K562 (cell line): ENCODE measurements at regions not wholly inside any gene's neighbourhood (a gene's known extent, or its start where the extent isn't known, plus 50 kb on each side); places are given as distances from the start of the nearest gene placed in this dataset.

Experiments used
- ELF2 ChIP-seq: fragments of 250-450 bp; sonication (Bioruptor Pico); IDR thresholded peaks from 2 replicates; pipeline ENCODE4 v1.5.0; 2021; ENCODE audit warnings: mild to moderate bottlenecking
- FOXK1 ChIP-seq: sonication (generic); formaldehyde crosslinking; IDR thresholded peaks from 2 replicates; pipeline ENCODE4 v1.8.0; 2022; ENCODE audit warnings: missing genetic modification reagents, mild to moderate bottlenecking, borderline replicate concordance
- PHB2 ChIP-seq: fragments of 450-650 bp; IDR thresholded peaks from 2 replicates; pipeline ENCODE4 v1.6.1; 2017; ENCODE audit warnings: low read depth
- REST ChIP-seq, 2 experiments: fragments of 450-650 bp; formaldehyde crosslinking in 1 of 2; IDR thresholded peaks; 2 replicates each; pipeline versions ENCODE4 v1.4.0 to v1.6.1; 2014 to 2020; ENCODE audit warnings: mild to moderate bottlenecking in 2 of 2, borderline replicate concordance in 1 of 2, low read depth in 1 of 2
- SOX6 ChIP-seq: fragments of 450-650 bp; IDR thresholded peaks from 2 replicates; pipeline ENCODE4 v1.6.1; 2014; ENCODE audit warnings: mild to moderate bottlenecking
- TCF7 ChIP-seq: sonication (generic); IDR thresholded peaks from 2 replicates; pipeline ENCODE4 v1.6.1; 2016; ENCODE audit warnings: antibody characterized with exemption, borderline replicate concordance
- TFAP4 ChIP-seq: sonication (generic); formaldehyde crosslinking; IDR thresholded peaks from 2 replicates; pipeline ENCODE4 v1.8.0; 2022; ENCODE audit warnings: missing genetic modification reagents, mild to moderate bottlenecking, moderate library complexity, borderline replicate concordance
- TFE3 ChIP-seq: fragments of 450-650 bp; formaldehyde crosslinking; IDR thresholded peaks from 2 replicates; pipeline ENCODE4 v1.4.0; 2020; ENCODE audit warnings: mild to moderate bottlenecking, mixed read lengths
- USF1 ChIP-seq: sonication (generic); formaldehyde crosslinking; IDR thresholded peaks from 2 replicates; pipeline ENCODE4 v1.9.0; 2022; ENCODE audit warnings: mild to moderate bottlenecking, missing genetic modification reagents
- ZBED1 ChIP-seq: IDR thresholded peaks from 2 replicates; pipeline ENCODE4 v1.6.1; 2014
- ZNF239 ChIP-seq: fragments of 250-450 bp; sonication (Bioruptor Pico); IDR thresholded peaks from 2 replicates; pipeline ENCODE4 v1.4.0; 2020; ENCODE audit warnings: mild to moderate bottlenecking
- ZNF584 ChIP-seq: fragments of 200-800 bp; sonication (Bioruptor generic); IDR thresholded peaks from 2 replicates; pipeline ENCODE4 v1.6.1; 2016; ENCODE audit warnings: low read depth, mild to moderate bottlenecking, missing genetic modification characterization, missing compliant biosample characterization
- ZNF707 ChIP-seq: fragments of 250-450 bp; sonication (Bioruptor Pico); conservative IDR thresholded peaks from 2 replicates; pipeline ENCODE4 v1.8.0; 2022; ENCODE audit warnings: inconsistent platforms, mild to moderate bottlenecking, moderate library complexity
- TF ChIP-seq, protein P1 (sequence below): sonication (generic); formaldehyde crosslinking; IDR thresholded peaks from 2 replicates; pipeline ENCODE4 v1.8.0; 2022; ENCODE audit warnings: mild to moderate bottlenecking, low read depth, missing genetic modification reagents
- TF ChIP-seq, protein P2 (sequence below): fragments of 250-450 bp; sonication (Bioruptor Pico); IDR thresholded peaks from 2 replicates; pipeline ENCODE4 v1.5.1; 2021; ENCODE audit warnings: mild to moderate bottlenecking

GRCh38 chr16:6687593-6687992 is 645.1 kb upstream of the RBFOX1 start (continued):
- TF ChIP-seq REST (IDR thresholded peaks at IDR 0.05; ENCODE audit: borderline replicate concordance) (peak; percentile 21; the same call in 1 of the 2 replicates), REST (CRISPR knock-in tag; IDR thresholded peaks at IDR 0.05; ENCODE audit: low read depth) (no peak), ZNF584 (no peak), ZNF707 (no peak), PHB2 (no peak), SOX6 (no peak), ZBED1 (no peak), TCF7 (no peak), TFAP4 (CRISPR knock-in tag) (no peak), FOXK1 (CRISPR knock-in tag) (no peak), USF1 (CRISPR knock-in tag) (peak; percentile 39), TFE3 (CRISPR knock-in tag) (peak; percentile 38; the same call in 1 of the 2 replicates), ZNF239 (no peak), ELF2 (no peak)
- TF ChIP-seq, protein P1, sequence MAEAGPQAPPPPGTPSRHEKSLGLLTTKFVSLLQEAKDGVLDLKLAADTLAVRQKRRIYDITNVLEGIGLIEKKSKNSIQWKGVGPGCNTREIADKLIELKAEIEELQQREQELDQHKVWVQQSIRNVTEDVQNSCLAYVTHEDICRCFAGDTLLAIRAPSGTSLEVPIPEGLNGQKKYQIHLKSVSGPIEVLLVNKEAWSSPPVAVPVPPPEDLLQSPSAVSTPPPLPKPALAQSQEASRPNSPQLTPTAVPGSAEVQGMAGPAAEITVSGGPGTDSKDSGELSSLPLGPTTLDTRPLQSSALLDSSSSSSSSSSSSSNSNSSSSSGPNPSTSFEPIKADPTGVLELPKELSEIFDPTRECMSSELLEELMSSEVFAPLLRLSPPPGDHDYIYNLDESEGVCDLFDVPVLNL, result no peak
- TF ChIP-seq, protein P2, sequence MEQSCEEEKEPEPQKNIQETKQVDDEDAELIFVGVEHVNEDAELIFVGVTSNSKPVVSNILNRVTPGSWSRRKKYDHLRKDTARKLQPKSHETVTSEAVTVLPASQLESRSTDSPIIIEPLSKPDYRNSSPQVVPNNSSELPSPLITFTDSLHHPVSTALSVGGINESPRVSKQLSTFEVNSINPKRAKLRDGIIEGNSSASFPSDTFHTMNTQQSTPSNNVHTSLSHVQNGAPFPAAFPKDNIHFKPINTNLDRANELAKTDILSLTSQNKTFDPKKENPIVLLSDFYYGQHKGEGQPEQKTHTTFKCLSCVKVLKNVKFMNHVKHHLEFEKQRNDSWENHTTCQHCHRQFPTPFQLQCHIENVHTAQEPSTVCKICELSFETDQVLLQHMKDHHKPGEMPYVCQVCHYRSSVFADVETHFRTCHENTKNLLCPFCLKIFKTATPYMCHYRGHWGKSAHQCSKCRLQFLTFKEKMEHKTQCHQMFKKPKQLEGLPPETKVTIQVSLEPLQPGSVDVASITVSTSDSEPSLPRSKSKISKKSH (CRISPR knock-in tag), result no peak
